Mesenteric fat pad (tissue), 1 donor: ENCODE measurements at regions not wholly inside any gene's neighbourhood (a gene's known extent, or its start where the extent isn't known, plus 50 kb on each side); places are given as distances from the start of the nearest gene placed in this dataset.

ENCODE experiments used
- DNase-seq: peaks from one replicate; pipeline ENCODE4 v3.0.0-alpha.2; 2020; ENCODE audit warnings: low spot score
- donor health status: DM: yes; HTN: yes; CAD: no.

GRCh38 chr4:188534917-188535316 is 395.7 kb downstream of the TRIML1 start:
- DNase-seq, result no peak

- no peak for DNase-seq
These were observed 397.6 kb downstream of the TRIML1 start for GRCh38 chr4:188536826-188537225.

- DNase-seq, result no peak
These were observed 411.1 kb downstream of the TRIML1 start for GRCh38 chr4:188550296-188550695.

GRCh38 chr4:188551156-188551555 is 411.9 kb downstream of the TRIML1 start:
- no peak for DNase-seq

GRCh38 chr4:188552741-188553275 is 413.6 kb downstream of the TRIML1 start:
- DNase-seq, result no peak

GRCh38 chr4:188554413-188554812 is 415.2 kb downstream of the TRIML1 start:
- DNase-seq, result no peak

- no peak for DNase-seq
These were observed 433.9 kb downstream of the TRIML1 start for GRCh38 chr4:188573104-188573503.

GRCh38 chr4:188578657-188579056 is 439.4 kb downstream of the TRIML1 start:
- DNase-seq, result no peak

GRCh38 chr4:188596021-188596420 is 456.8 kb downstream of the TRIML1 start:
- DNase-seq, result no peak

GRCh38 chr4:188603646-188604045 is 464.4 kb downstream of the TRIML1 start:
- no peak for DNase-seq

- no peak for DNase-seq
These were observed 467.4 kb downstream of the TRIML1 start for GRCh38 chr4:188606635-188607034.

- DNase-seq, result no peak
These were observed 471.9 kb downstream of the TRIML1 start for GRCh38 chr4:188611143-188611542.

GRCh38 chr4:188612659-188613058 is 473.4 kb downstream of the TRIML1 start:
- DNase-seq, result no peak

GRCh38 chr4:188613976-188614375 is 474.7 kb downstream of the TRIML1 start:
- DNase-seq, result no peak

- DNase-seq, result no peak
These were observed 480.4 kb downstream of the TRIML1 start for GRCh38 chr4:188619456-188620149.

- no peak for DNase-seq
These were observed 481.4 kb downstream of the TRIML1 start for GRCh38 chr4:188620608-188621007.

GRCh38 chr4:188623314-188623854 is 484.1 kb downstream of the TRIML1 start:
- no peak for DNase-seq

GRCh38 chr4:188624370-188624769 is 485.1 kb downstream of the TRIML1 start:
- no peak for DNase-seq

- DNase-seq, result no peak
These were observed 488.7 kb downstream of the TRIML1 start for GRCh38 chr4:188627892-188628291.

- DNase-seq, result no peak
These were observed 500.3 kb downstream of the TRIML1 start for GRCh38 chr4:188639479-188640100.

- DNase-seq, result no peak
These were observed 508.7 kb downstream of the TRIML1 start for GRCh38 chr4:188647820-188648370.

- no peak for DNase-seq
These were observed 510.4 kb downstream of the TRIML1 start for GRCh38 chr4:188649635-188650034.
